Activated naive CD4-positive, alpha-beta T cell treated with anti-CD3 and anti-CD28 coated beads, Interleukin-2, amount 10 ng/mL, durations not matched to agents 7 days and 5 days (primary cell): ENCODE measurements at regions not wholly inside any gene's neighbourhood (a gene's known extent, or its start where the extent isn't known, plus 50 kb on each side); places are given as distances from the start of the nearest gene placed in this dataset.
"Not testable (repeated sequence)": the region's sequence is repeated elsewhere in the genome, so short reads cannot be mapped to it uniquely, and the experiment has no call there.

Source experiments
- CTCF ChIA-PET: fragments of 350-600 bp; sonication (Branson Sonifier 250); formaldehyde crosslinking; loops from one replicate; lab custom pipeline; 2021; ENCODE audit warnings: antibody characterized with exemption; lab: Charles Lee
- DNase-seq: peaks from one replicate; pipeline ENCODE4 v3.0.0-alpha.2; 2020
- H3K27ac Mint-ChIP-seq: one replicate; pipeline ENCODE4 v1.8.0; 2021; ENCODE audit warnings: mild to moderate bottlenecking, moderate library complexity, mixed read lengths
- H3K27me3 Mint-ChIP-seq: one replicate; pipeline ENCODE4 v1.8.0; 2021; ENCODE audit warnings: mild to moderate bottlenecking, mixed read lengths
- H3K36me3 Mint-ChIP-seq: one replicate; pipeline ENCODE4 v1.8.0; 2021; ENCODE audit warnings: mixed read lengths
- H3K4me1 Mint-ChIP-seq: one replicate; pipeline ENCODE4 v1.8.0; 2021; ENCODE audit warnings: mixed read lengths
- H3K4me3 Mint-ChIP-seq: one replicate; pipeline ENCODE4 v1.8.0; 2021; ENCODE audit warnings: mild to moderate bottlenecking, moderate library complexity, mixed read lengths
- H3K9me3 Mint-ChIP-seq: one replicate; pipeline ENCODE4 v1.8.0; 2021; ENCODE audit warnings: mixed read lengths

DNA sequence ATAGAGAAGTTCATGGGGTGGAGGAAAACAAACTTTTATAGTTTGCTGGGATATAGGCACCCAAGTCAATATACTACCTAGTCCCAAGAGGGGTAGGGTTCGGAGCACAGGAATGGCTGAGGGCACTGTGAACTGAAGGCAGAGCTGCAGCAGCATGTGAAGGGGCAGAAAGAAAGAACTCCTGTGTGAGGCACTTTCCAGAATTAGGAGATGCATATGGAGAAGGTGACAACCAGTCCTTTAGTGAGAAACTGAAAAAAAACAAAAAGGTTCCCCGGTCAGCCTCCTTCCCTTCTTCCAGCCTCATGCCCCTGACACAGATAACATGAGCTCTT lies 429.1 kb downstream of the DSC3 start:
- no peaks in the 10 kb centered on the region for H3K27me3 Mint-ChIP-seq
- no peaks in the 10 kb centered on the region for H3K36me3 Mint-ChIP-seq
- CTCF ChIA-PET: no interaction called here
- DNase-seq: no peak
- no peaks in the 10 kb centered on the region for H3K4me1 Mint-ChIP-seq
- H3K4me3 Mint-ChIP-seq: no peak overlapping the region
- no peaks in the 10 kb centered on the region for H3K9me3 Mint-ChIP-seq
- H3K27ac Mint-ChIP-seq: no peak overlapping the region

DNA sequence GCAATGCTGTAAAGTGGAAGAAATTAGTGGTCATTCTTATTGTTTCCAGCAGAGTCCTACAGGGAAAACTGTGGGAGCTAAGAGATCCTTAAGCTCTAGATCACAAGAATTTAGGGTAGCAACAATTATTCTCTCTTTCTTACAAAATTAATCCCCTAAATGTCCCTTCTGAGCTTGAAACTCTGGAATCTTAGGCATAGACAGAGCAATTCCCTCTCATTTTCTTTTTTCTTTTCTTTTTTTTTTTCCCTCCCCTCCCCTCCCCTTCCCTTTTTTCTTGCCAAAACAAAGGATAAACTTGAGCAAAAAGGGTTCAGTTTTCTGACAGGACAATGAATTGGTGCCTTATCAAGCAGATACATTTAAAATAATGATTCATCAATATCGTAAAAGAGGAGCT lies 441.0 kb downstream of the DSC3 start:
- CTCF ChIA-PET: no interaction called here
- Mint-ChIP-seq H3K4me1 (no peaks in the 10 kb centered on the region), H3K9me3 (peaks cover 8% of the 10 kb centered on the region), H3K36me3 (no peaks in the 10 kb centered on the region), H3K4me3 (no peak overlapping the region), H3K27me3 (no peaks in the 10 kb centered on the region), H3K27ac (no peak overlapping the region)
- no peak for DNase-seq

- Mint-ChIP-seq H3K4me3 (no peak overlapping the region), H3K9me3 (peaks cover 9% of the 10 kb centered on the region), H3K36me3 (no peaks in the 10 kb centered on the region), H3K4me1 (no peaks in the 10 kb centered on the region), H3K27ac (no peak overlapping the region), H3K27me3 (no peaks in the 10 kb centered on the region)
- CTCF ChIA-PET: no interaction called here
- no peak for DNase-seq
These were observed 445.3 kb downstream of the DSC3 start for GRCh38 chr18:30597202-30597601.

- no peak for DNase-seq
- no peaks in the 10 kb centered on the region for H3K36me3 Mint-ChIP-seq
- H3K9me3 Mint-ChIP-seq: peaks cover 9% of the 10 kb centered on the region
- CTCF ChIA-PET: no interaction called here
- no peak overlapping the region for H3K4me3 Mint-ChIP-seq
- H3K27me3 Mint-ChIP-seq: no peaks in the 10 kb centered on the region
- H3K27ac Mint-ChIP-seq: no peak overlapping the region
- H3K4me1 Mint-ChIP-seq: no peaks in the 10 kb centered on the region
These were observed 445.9 kb downstream of the DSC3 start for GRCh38 chr18:30596635-30597034.

DNA sequence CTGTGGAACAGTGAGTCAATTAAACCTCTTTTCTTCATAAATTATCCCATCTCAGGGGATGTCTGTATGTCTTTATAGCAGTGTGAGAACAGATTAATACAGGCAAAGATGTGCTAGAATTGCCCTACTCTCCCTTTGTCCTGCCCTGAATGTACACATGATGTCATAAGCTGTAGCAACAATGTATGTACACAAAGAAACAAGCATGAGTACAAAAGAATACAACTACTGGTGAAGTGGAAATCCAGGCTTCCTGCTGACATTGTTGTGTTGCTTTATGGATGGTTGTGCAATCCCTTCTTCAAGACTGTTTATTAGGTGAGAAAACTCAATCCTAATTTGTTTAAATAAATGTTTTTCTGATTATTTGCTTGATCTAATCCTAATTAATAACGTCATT lies 446.6 kb downstream of the DSC3 start:
- CTCF ChIA-PET: no interaction called here
- Mint-ChIP-seq H3K4me3 (no peak overlapping the region), H3K27me3 (no peaks in the 10 kb centered on the region), H3K4me1 (no peaks in the 10 kb centered on the region), H3K27ac (no peak overlapping the region), H3K9me3 (peaks cover 9% of the 10 kb centered on the region), H3K36me3 (no peaks in the 10 kb centered on the region)
- no peak for DNase-seq

DNA sequence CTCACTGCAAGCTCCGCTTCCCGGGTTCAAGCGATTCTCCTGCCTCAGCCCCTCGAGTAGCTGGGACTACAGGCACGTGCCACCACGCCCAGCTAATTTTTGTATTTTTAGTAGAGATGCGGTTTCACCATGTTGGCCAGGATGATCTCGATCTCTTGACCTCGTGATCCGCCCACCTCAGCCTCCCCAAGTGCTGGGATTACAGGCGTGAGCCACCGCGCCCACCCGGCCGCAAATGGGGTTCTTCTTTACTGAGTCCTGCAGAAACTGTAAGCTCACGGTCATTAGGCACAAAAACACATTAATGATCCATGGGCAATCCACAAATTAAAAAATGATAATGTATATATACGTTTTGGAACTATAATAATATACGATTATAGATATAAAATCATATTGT lies 447.6 kb downstream of the DSC3 start:
- peaks cover 13% of the 10 kb centered on the region for H3K9me3 Mint-ChIP-seq
- H3K4me1 Mint-ChIP-seq, CTCF ChIA-PET, H3K36me3 Mint-ChIP-seq, H3K27me3 Mint-ChIP-seq, H3K4me3 Mint-ChIP-seq, DNase-seq, H3K27ac Mint-ChIP-seq: not testable (repeated sequence)

DNA sequence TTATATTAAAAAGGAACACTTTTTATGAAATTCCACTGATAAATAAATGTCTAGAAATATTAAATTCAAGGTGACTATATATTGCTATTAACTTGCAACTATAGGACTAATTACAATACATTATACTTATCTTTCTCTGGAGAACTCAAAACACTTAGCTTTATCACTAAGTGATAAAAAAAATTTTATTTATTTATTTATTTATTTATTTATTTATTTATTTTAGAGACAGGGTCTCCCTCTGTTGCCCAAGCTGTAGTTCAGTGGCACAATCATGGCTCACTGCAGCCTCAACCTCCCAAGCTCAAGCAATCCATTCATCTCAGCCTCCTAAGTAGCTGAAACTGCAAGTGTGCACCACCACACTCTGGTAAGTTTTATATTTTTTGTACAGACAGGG lies 451.1 kb downstream of the DSC3 start:
- Mint-ChIP-seq H3K27ac (no peak overlapping the region), H3K36me3 (no peaks in the 10 kb centered on the region), H3K4me3 (no peak overlapping the region), H3K27me3 (no peaks in the 10 kb centered on the region), H3K9me3 (peaks cover 13% of the 10 kb centered on the region), H3K4me1 (no peaks in the 10 kb centered on the region)
- CTCF ChIA-PET: no interaction called here
- no peak for DNase-seq

DNA sequence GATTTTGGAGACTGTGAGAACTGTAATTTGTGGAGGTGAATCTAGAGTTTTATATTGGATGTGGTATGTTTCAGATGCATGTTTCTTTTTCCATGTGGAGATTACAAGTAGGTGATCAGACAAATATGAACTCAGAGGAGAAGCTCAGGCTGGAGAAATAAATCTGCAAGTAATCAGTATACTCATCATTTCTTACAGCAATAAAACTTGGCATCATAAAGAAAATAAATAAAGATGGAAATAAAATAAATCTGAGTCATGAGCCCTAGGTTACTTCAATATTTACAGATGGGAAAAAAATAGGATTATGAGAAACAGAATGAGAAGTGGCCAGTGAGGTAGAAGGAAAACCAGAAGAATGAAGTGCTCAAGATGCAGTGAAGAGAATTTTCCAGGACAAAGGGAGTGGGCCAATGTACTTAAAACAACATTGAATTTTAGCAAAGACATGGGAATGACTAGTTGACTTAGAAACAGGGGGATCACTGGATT lies 453.8 kb downstream of the DSC3 start:
- Mint-ChIP-seq H3K4me1 (no peaks in the 10 kb centered on the region), H3K9me3 (peaks cover 13% of the 10 kb centered on the region), H3K36me3 (no peaks in the 10 kb centered on the region), H3K27me3 (no peaks in the 10 kb centered on the region), H3K27ac (no peak overlapping the region), H3K4me3 (no peak overlapping the region)
- DNase-seq: no peak
- CTCF ChIA-PET: no interaction called here

- H3K36me3 Mint-ChIP-seq: no peaks in the 10 kb centered on the region
- no peak for DNase-seq
- H3K4me3 Mint-ChIP-seq: no peak overlapping the region
- no peaks in the 10 kb centered on the region for H3K4me1 Mint-ChIP-seq
- CTCF ChIA-PET: no interaction called here
- H3K27ac Mint-ChIP-seq: no peak overlapping the region
- H3K27me3 Mint-ChIP-seq: no peaks in the 10 kb centered on the region
- peaks cover 7% of the 10 kb centered on the region for H3K9me3 Mint-ChIP-seq
These were observed 458.8 kb downstream of the DSC3 start for GRCh38 chr18:30583768-30584167.

DNA sequence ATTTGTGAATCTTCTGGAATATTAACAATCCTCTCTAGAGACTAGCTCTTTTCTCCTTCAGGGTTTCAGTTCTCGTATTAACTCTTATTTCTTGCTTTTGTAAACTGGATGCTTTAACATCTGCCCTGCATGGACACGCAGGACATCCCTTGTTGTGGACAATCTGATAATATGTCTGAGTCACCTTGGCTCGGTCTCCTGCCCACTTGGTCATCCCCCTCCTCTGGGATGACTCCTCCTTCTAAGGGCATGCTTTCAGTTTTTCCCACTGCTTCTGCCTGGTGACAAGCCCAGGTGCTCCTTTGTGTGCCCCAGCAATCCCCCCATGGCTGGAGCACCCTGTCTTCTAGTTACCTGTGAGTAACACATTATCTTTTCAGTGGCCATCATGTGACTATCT lies 460.5 kb downstream of the DSC3 start:
- no peak for DNase-seq
- no peak overlapping the region for H3K27ac Mint-ChIP-seq
- CTCF ChIA-PET: no interaction called here

GRCh38 chr18:30578707-30579106 lies 463.8 kb downstream of the DSC3 start:
- no peak overlapping the region for H3K27ac Mint-ChIP-seq
- no peaks in the 10 kb centered on the region for H3K9me3 Mint-ChIP-seq
- H3K27me3 Mint-ChIP-seq: no peaks in the 10 kb centered on the region
- H3K4me1 Mint-ChIP-seq: no peaks in the 10 kb centered on the region
- DNase-seq: no peak
- CTCF ChIA-PET: no interaction called here
- no peaks in the 10 kb centered on the region for H3K36me3 Mint-ChIP-seq
- H3K4me3 Mint-ChIP-seq: no peak overlapping the region

More for the DNA sequence above, 460.5 kb downstream of the DSC3 start:
- H3K27me3 Mint-ChIP-seq: no peaks in the 10 kb centered on the region
- H3K4me1 Mint-ChIP-seq: no peaks in the 10 kb centered on the region
- H3K9me3 Mint-ChIP-seq: peaks cover 7% of the 10 kb centered on the region
- H3K36me3 Mint-ChIP-seq: no peaks in the 10 kb centered on the region
- H3K4me3 Mint-ChIP-seq: no peak overlapping the region

GRCh38 chr18:30572214-30572613 lies 470.3 kb downstream of the DSC3 start:
- CTCF ChIA-PET: no interaction called here
- Mint-ChIP-seq H3K9me3 (peaks cover 11% of the 10 kb centered on the region), H3K27me3 (no peaks in the 10 kb centered on the region), H3K27ac (no peak overlapping the region), H3K4me1 (no peaks in the 10 kb centered on the region), H3K4me3 (no peak overlapping the region), H3K36me3 (no peaks in the 10 kb centered on the region)
- DNase-seq: no peak

DNA sequence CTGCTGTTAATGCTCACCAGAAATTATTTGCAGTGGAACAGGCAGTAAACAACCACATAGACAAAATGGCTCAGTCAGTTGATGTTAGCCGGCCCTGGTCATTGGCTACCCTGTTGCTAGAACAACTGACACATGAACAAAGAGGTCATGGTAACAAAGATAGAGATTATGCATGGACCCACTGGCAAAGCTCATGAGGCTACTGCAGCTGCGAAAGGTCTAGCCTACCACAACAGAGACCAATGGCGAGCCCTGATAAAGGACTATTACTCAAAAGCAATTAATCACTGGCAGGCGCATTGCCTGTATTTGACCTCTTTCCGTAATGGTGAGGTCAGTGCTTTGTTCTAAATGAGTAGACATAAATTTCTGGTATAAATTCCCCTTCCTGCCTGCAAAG lies 474.2 kb downstream of the DSC3 start:
- no peaks in the 10 kb centered on the region for H3K27me3 Mint-ChIP-seq

DNA sequence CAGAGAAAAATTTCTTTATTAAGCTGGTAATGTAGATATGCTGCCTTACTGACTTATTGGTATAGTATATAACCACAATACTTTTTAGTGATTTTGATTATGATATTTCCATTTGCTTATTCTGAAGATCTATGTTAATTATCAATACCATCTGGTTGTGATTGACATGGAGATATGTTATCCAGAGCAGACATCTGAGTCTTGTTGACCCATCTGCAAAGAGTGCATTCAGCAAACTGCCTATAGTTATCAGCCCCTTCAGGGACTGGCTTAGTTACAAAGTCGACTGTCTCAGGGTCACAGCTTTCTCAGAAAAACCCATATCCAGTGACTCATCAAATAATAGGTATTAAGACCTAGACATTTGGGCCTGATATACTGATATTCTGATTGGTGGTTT lies 475.7 kb downstream of the DSC3 start:
- Mint-ChIP-seq H3K36me3 (no peaks in the 10 kb centered on the region), H3K27ac (no peak overlapping the region), H3K4me1 (no peaks in the 10 kb centered on the region), H3K9me3 (peaks cover 9% of the 10 kb centered on the region), H3K27me3 (no peaks in the 10 kb centered on the region), H3K4me3 (no peak overlapping the region)
- no peak for DNase-seq
- CTCF ChIA-PET: no interaction called here

More for the DNA sequence above, 474.2 kb downstream of the DSC3 start:
- CTCF ChIA-PET: no interaction called here
- no peak for DNase-seq
- Mint-ChIP-seq H3K4me3 (no peak overlapping the region), H3K27ac (no peak overlapping the region), H3K36me3 (no peaks in the 10 kb centered on the region), H3K4me1 (no peaks in the 10 kb centered on the region), H3K9me3 (peaks cover 13% of the 10 kb centered on the region)

GRCh38 chr18:30562231-30562630 lies 480.3 kb downstream of the DSC3 start:
- no peaks in the 10 kb centered on the region for H3K4me1 Mint-ChIP-seq
- no peaks in the 10 kb centered on the region for H3K27me3 Mint-ChIP-seq
- CTCF ChIA-PET: no interaction called here
- H3K27ac Mint-ChIP-seq: no peak overlapping the region
- DNase-seq: no peak
- H3K36me3 Mint-ChIP-seq: no peaks in the 10 kb centered on the region
- H3K4me3 Mint-ChIP-seq: no peak overlapping the region
- peaks cover 4% of the 10 kb centered on the region for H3K9me3 Mint-ChIP-seq

- Mint-ChIP-seq H3K9me3 (peaks cover 5% of the 10 kb centered on the region), H3K36me3 (no peaks in the 10 kb centered on the region), H3K27me3 (no peaks in the 10 kb centered on the region), H3K4me3 (no peak overlapping the region), H3K4me1 (no peaks in the 10 kb centered on the region), H3K27ac (no peak overlapping the region)
- DNase-seq: no peak
- CTCF ChIA-PET: no interaction called here
These were observed 486.4 kb downstream of the DSC3 start for GRCh38 chr18:30556112-30556511.
